Ovary (tissue), 3 donors: ENCODE measurements at regions not wholly inside any gene's neighbourhood (a gene's known extent, or its start where the extent isn't known, plus 50 kb on each side); places are given as distances from the start of the nearest gene placed in this dataset.

Experiments
- EP300 ChIP-seq: sonication (generic); formaldehyde crosslinking; IDR thresholded peaks from one replicate; pipeline ENCODE4 v1.6.1; 2017; ENCODE audit warnings: antibody characterized with exemption
- POLR2A ChIP-seq: fragments of 450-650 bp; IDR thresholded peaks from one replicate; pipeline ENCODE4 v1.6.1; 2017; ENCODE audit warnings: antibody characterized with exemption, mild to moderate bottlenecking, moderate library complexity
- TF ChIP-seq, protein P1 (sequence below), 3 donors: fragments of 450-650 bp in 2 of 3; fragments of 200-600 bp in 1 of 3; IDR thresholded peaks; one replicate each; pipeline versions ENCODE4 v1.5.1 to v1.8.0; 2016 to 2022; ENCODE audit warnings: antibody characterized with exemption in 3 of 3, mild to moderate bottlenecking in 1 of 3
- donor health status: DM: no; HTN: no; CAD: no.

DNA sequence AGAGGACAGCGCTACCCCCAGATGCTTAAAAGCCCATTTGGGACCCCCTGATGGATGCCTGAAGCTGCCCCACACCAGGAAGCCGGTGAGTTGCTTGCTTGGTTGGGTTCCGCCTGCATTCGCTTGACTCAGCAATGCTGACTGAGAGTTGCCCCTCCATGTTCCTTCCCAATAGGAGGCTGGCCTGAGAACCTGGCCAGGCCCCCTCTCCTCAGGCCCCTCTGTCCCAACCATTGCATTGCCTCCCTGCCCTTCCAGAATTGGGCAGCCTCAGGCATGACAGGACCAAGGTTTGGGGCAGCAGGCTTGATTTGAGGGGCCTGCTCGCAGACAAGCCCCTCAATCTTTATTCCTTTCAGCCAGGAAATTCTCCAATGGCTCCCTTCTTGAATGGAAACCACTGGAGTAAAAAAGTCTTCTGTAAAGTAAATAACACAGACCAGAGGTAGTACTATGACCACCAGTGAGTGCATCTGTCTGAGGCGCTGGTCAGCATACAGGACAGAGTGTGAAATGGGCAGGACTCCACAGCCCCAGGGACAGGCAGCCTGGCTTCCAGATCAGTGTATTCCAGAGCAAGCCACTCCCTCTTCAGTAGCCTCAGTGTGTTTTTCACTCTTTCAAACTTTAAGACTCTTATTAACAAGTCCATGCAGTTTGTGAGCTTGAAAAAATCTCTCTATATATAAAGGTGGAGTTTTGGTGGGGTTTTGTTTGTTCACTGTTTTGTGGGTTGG, 104.7 kb downstream of the C1QL2 start:
- TF ChIP-seq, protein P1, sequence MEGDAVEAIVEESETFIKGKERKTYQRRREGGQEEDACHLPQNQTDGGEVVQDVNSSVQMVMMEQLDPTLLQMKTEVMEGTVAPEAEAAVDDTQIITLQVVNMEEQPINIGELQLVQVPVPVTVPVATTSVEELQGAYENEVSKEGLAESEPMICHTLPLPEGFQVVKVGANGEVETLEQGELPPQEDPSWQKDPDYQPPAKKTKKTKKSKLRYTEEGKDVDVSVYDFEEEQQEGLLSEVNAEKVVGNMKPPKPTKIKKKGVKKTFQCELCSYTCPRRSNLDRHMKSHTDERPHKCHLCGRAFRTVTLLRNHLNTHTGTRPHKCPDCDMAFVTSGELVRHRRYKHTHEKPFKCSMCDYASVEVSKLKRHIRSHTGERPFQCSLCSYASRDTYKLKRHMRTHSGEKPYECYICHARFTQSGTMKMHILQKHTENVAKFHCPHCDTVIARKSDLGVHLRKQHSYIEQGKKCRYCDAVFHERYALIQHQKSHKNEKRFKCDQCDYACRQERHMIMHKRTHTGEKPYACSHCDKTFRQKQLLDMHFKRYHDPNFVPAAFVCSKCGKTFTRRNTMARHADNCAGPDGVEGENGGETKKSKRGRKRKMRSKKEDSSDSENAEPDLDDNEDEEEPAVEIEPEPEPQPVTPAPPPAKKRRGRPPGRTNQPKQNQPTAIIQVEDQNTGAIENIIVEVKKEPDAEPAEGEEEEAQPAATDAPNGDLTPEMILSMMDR (IDR thresholded peaks at IDR 0.05) = no peak
- no peak for TF ChIP-seq POLR2A
- TF ChIP-seq EP300 = no peak
